ENCODE measurements at regions not wholly inside any gene's neighbourhood (a gene's known extent, or its start where the extent isn't known, plus 50 kb on each side); places are given as distances from the start of the nearest gene placed in this dataset.

DNA sequence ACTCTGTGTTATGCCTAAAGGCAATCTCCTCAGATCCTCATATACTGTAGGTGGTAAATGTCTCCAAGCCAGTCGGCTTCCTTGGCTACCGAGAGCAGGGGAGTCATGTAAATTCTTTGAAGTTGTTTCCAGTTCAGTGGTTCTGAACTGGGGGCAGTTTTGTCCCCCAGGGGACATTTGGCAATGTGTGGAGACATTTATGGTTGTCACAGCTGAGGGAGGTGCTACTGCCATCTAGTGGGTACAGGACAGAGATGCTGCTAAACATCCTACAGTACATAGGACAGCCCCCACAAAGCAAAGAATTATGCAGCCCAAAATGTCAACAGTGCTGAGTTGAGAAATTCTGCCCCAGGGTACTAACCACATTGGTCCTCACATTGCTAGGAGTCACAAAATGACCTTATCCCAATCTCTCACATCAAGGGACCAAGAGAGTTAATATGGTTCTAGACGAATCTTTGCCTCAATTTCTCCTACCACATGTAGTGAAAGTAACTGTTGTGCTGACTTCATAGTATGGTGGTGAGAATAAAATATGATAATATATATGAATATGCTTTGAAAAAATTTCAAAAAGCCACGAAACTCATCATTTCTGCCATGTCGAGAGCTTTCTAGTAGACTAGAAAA lies 104.4 kb upstream of the ARHGAP24 start:
- intact Hi-C loops (cut with micrococcal nuclease) = loop anchor here (1.0 to 5.0 kb wide), 4 partner anchors 223 to 793 kb away; no protein-coding TSS in a partner anchor
- dilution Hi-C loops (cut with MboI; ENCODE audit: extremely low pct_ligation_motif_present, low sequenced_read_pairs) = no loop called here

DNA sequence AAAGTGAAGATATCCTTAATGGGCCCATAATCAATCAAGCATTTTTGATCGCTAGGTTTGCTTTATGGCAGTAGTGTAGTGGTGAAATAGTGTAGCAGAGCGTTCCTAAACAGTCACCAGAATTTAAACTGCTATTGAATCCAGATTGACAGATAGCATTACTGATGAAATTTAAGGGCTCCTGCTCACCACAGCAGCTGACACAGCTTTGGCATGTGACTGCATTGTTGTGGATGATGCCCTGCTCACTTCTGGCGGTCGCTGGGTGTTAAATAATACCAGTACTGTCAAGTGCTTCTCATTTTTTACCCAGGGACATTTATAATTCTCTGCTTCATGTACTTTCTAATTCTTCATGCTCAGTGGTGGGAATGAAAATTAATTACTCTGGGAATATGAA lies 102.0 kb upstream of the ARHGAP24 start:
- no peak for TF ChIP-seq POLR2AphosphoS5 (IDR thresholded peaks at IDR 0.05; ENCODE audit: insufficient read depth, low read depth, low read length)
- no peak for TF ChIP-seq JUN (IDR thresholded peaks at IDR 0.05; ENCODE audit: borderline replicate concordance, insufficient read depth, insufficient read length, low read depth)
- TF ChIP-seq POLR2A (IDR thresholded peaks at IDR 0.05; ENCODE audit: low read depth, low read length) = no peak
- H3K4me2 ChIP-seq (ENCODE audit: insufficient read depth, low read length) = no peak overlapping the region
- no peaks in the 10 kb centered on the region for H3K79me2 ChIP-seq (ENCODE audit: control insufficient read depth, insufficient read depth, low read length)
- no peaks in the 10 kb centered on the region for H3K9me3 ChIP-seq (replicated peaks; ENCODE audit: control insufficient read depth, insufficient read depth, low read length)
- no peaks in the 10 kb centered on the region for H3K9me1 ChIP-seq (replicated peaks; ENCODE audit: control insufficient read depth, extremely low read depth, insufficient read depth, low read length)
- H3K27me3 ChIP-seq (ENCODE audit: control insufficient read depth in 2 of 2, insufficient read depth in 2 of 2, low read length in 2 of 2) = peaks cover 13 to 24% of the 10 kb centered on the region in 2 experiments
- no peak for DNase-seq (ENCODE audit: low read depth, low spot score)
- intact Hi-C loops (cut with micrococcal nuclease) = loop anchor here (5.0 kb wide), 2 partner anchors 594 to 796 kb away; no protein-coding TSS in a partner anchor
- ChIA-PET POLR2A (no interaction called here), CTCF (interaction anchor here (0.6 to 1.2 kb wide), 3 partner anchors 14 to 406 kb away, joined by 3 to 6 read pairs (median 3); no protein-coding TSS in a partner anchor)
- BruUV-seq (replicated peaks) = no TSS peak
- no peaks in the 10 kb centered on the region for H3K4me1 ChIP-seq (ENCODE audit: control insufficient read depth, extremely low read depth, insufficient read depth, low read length)
- H3K36me3 ChIP-seq (ENCODE audit: control insufficient read depth in 2 of 2, extremely low read depth in 1 of 2, insufficient read depth in 2 of 2, low read length in 2 of 2) = no peaks in the 10 kb centered on the region
- no peak overlapping the region for H3K4me3 ChIP-seq (replicated peaks in 1 of 3; ENCODE audit: insufficient read depth in 1 of 3, low read depth in 1 of 3, low read length in 3 of 3)
- dilution Hi-C loops (cut with MboI; ENCODE audit: extremely low pct_ligation_motif_present, low sequenced_read_pairs) = no loop called here
- no peak overlapping the region for H2AFZ ChIP-seq (ENCODE audit: low read depth, low read length)
- no peak overlapping the region for H3K9ac ChIP-seq (replicated peaks; ENCODE audit: extremely low read depth, insufficient read depth, low read length)
- FAIRE-seq = no peak
- no peak overlapping the region for H3K27ac ChIP-seq (ENCODE audit: insufficient read depth, low read depth, low read length)
- H4K20me1 ChIP-seq (replicated peaks; ENCODE audit: control insufficient read depth, extremely low read depth, insufficient read depth, low read length) = no peaks in the 10 kb centered on the region

More for the DNA sequence above, 104.4 kb upstream of the ARHGAP24 start:
- no TSS peak for BruUV-seq (replicated peaks)
- DNase-seq (ENCODE audit: low read depth, low spot score) (peak; percentile 40), FAIRE-seq (peak; percentile 64)
- Histone ChIP-seq H3K79me2 (ENCODE audit: control insufficient read depth, insufficient read depth, low read length) (no peaks in the 10 kb centered on the region), H4K20me1 (replicated peaks; ENCODE audit: control insufficient read depth, extremely low read depth, insufficient read depth, low read length) (no peaks in the 10 kb centered on the region), H3K9me3 (replicated peaks; ENCODE audit: control insufficient read depth, insufficient read depth, low read length) (no peaks in the 10 kb centered on the region), H3K36me3 (ENCODE audit: control insufficient read depth in 2 of 2, extremely low read depth in 1 of 2, insufficient read depth in 2 of 2, low read length in 2 of 2) (no peaks in the 10 kb centered on the region), H3K4me1 (ENCODE audit: control insufficient read depth, extremely low read depth, insufficient read depth, low read length) (no peaks in the 10 kb centered on the region), H3K27me3 (ENCODE audit: control insufficient read depth in 2 of 2, insufficient read depth in 2 of 2, low read length in 2 of 2) (peaks cover 5 to 30% of the 10 kb centered on the region in 2 experiments), H3K27ac (ENCODE audit: insufficient read depth, low read depth, low read length) (no peak overlapping the region), H3K4me2 (ENCODE audit: insufficient read depth, low read length) (no peak overlapping the region), H2AFZ (ENCODE audit: low read depth, low read length) (no peak overlapping the region), H3K9me1 (replicated peaks; ENCODE audit: control insufficient read depth, extremely low read depth, insufficient read depth, low read length) (no peaks in the 10 kb centered on the region), H3K4me3 (replicated peaks in 1 of 3; ENCODE audit: insufficient read depth in 1 of 3, low read depth in 1 of 3, low read length in 3 of 3) (no peak overlapping the region), H3K9ac (replicated peaks; ENCODE audit: extremely low read depth, insufficient read depth, low read length) (no peak overlapping the region)
- ChIA-PET POLR2A (no interaction called here), CTCF (interaction anchor here (0.5 to 2.8 kb wide), 8 partner anchors 9 to 286 kb away, joined by 3 to 11 read pairs (median 5); no protein-coding TSS in a partner anchor)
- no peak for TF ChIP-seq MYC (IDR thresholded peaks at IDR 0.05; ENCODE audit: low read depth, low read length)
- TF ChIP-seq, protein P1, sequence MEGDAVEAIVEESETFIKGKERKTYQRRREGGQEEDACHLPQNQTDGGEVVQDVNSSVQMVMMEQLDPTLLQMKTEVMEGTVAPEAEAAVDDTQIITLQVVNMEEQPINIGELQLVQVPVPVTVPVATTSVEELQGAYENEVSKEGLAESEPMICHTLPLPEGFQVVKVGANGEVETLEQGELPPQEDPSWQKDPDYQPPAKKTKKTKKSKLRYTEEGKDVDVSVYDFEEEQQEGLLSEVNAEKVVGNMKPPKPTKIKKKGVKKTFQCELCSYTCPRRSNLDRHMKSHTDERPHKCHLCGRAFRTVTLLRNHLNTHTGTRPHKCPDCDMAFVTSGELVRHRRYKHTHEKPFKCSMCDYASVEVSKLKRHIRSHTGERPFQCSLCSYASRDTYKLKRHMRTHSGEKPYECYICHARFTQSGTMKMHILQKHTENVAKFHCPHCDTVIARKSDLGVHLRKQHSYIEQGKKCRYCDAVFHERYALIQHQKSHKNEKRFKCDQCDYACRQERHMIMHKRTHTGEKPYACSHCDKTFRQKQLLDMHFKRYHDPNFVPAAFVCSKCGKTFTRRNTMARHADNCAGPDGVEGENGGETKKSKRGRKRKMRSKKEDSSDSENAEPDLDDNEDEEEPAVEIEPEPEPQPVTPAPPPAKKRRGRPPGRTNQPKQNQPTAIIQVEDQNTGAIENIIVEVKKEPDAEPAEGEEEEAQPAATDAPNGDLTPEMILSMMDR (IDR thresholded peaks at IDR 0.05; ENCODE audit: extremely low read depth in 1 of 2, insufficient read depth in 1 of 2, low read depth in 1 of 2, low read length in 2 of 2) = peak; percentile 71 to 84
